ENCODE measurements at regions not wholly inside any gene's neighbourhood (a gene's known extent, or its start where the extent isn't known, plus 50 kb on each side); places are given as distances from the start of the nearest gene placed in this dataset.
A peak's percentile ranks its signal among the peaks of the same experiment; 100 is the strongest.

- H2AFZ ChIP-seq, result no peak overlapping the region
- no peaks in the 10 kb centered on the region for H3F3A ChIP-seq (ENCODE audit: insufficient read depth, low read depth)
- H3K36me3 ChIP-seq (ENCODE audit: low read depth), result no peaks in the 10 kb centered on the region
- CTCF ChIA-PET, result no interaction called here
- no peaks in the 10 kb centered on the region for H3K9me2 ChIP-seq (ENCODE audit: insufficient read depth)
- intact Hi-C loops (cut with micrococcal nuclease; ENCODE audit: unreplicated experiment), result no loop called here
- no peaks in the 10 kb centered on the region for H3K4me1 ChIP-seq (replicated peaks; ENCODE audit: insufficient read depth)
- no peak overlapping the region for H3K4me2 ChIP-seq
- 0 out of 2 replicates have a peak, but pooled peaks cover 4% of the 10 kb centered on the region for H3K27me3 ChIP-seq (ENCODE audit: insufficient read depth, low read depth)
- H3K79me2 ChIP-seq (ENCODE audit: low read depth), result no peaks in the 10 kb centered on the region
- H4K20me1 ChIP-seq (ENCODE audit: insufficient read depth), result no peaks in the 10 kb centered on the region
- TF ChIP-seq CTCF (conservative IDR thresholded peaks at IDR 0.05) (peak; percentile 44; the same call in 1 of the 2 replicates), EZH2 (IDR thresholded peaks at IDR 0.05; ENCODE audit: low read depth) (no peak)
- H3K27ac ChIP-seq, result no peak overlapping the region
- POLR2A ChIA-PET (ENCODE audit: unreplicated experiment), result no interaction called here
- no peak overlapping the region for H3K4me3 ChIP-seq
- no peaks in the 10 kb centered on the region for H3K9me3 ChIP-seq (ENCODE audit: insufficient read depth, low read depth)
- DNase-seq, result no peak
- no TSS peak for BruUV-seq (replicated peaks)
These were observed 119.8 kb upstream of the SPAG17 start for GRCh38 chr1:118304722-118305359.

- no peak overlapping the region for H3K4me3 ChIP-seq
- no peaks in the 10 kb centered on the region for H3K9me3 ChIP-seq (ENCODE audit: insufficient read depth, low read depth)
- no peak overlapping the region for H3K27ac ChIP-seq
- no TSS peak for BruUV-seq (replicated peaks)
- no peaks in the 10 kb centered on the region for H3K27me3 ChIP-seq (ENCODE audit: insufficient read depth, low read depth)
- H3K79me2 ChIP-seq (ENCODE audit: low read depth), result no peaks in the 10 kb centered on the region
- H4K20me1 ChIP-seq (ENCODE audit: insufficient read depth), result no peaks in the 10 kb centered on the region
- H3K9me2 ChIP-seq (ENCODE audit: insufficient read depth), result no peaks in the 10 kb centered on the region
- ChIA-PET CTCF (no interaction called here), POLR2A (ENCODE audit: unreplicated experiment) (no interaction called here)
- no peaks in the 10 kb centered on the region for H3F3A ChIP-seq (ENCODE audit: insufficient read depth, low read depth)
- TF ChIP-seq EZH2 (IDR thresholded peaks at IDR 0.05; ENCODE audit: low read depth), result no peak
- H3K4me1 ChIP-seq (replicated peaks; ENCODE audit: insufficient read depth), result no peaks in the 10 kb centered on the region
- no peaks in the 10 kb centered on the region for H3K36me3 ChIP-seq (ENCODE audit: low read depth)
- intact Hi-C loops (cut with micrococcal nuclease; ENCODE audit: unreplicated experiment), result no loop called here
- no peak overlapping the region for H2AFZ ChIP-seq
- DNase-seq, result no peak
- no peak overlapping the region for H3K4me2 ChIP-seq
These were observed 118.5 kb upstream of the SPAG17 start for GRCh38 chr1:118303534-118303933.

- H3K4me3 ChIP-seq, result no peak overlapping the region
- no peaks in the 10 kb centered on the region for H3F3A ChIP-seq (ENCODE audit: insufficient read depth, low read depth)
- no peak for DNase-seq
- intact Hi-C loops (cut with micrococcal nuclease; ENCODE audit: unreplicated experiment), result no loop called here
- BruUV-seq (replicated peaks), result no TSS peak
- no peaks in the 10 kb centered on the region for H4K20me1 ChIP-seq (ENCODE audit: insufficient read depth)
- no peak for TF ChIP-seq CTCF (conservative IDR thresholded peaks at IDR 0.05)
- no peak for TF ChIP-seq EZH2 (IDR thresholded peaks at IDR 0.05; ENCODE audit: low read depth)
- no peak overlapping the region for H3K27ac ChIP-seq
- no peak overlapping the region for H2AFZ ChIP-seq
- H3K27me3 ChIP-seq (ENCODE audit: insufficient read depth, low read depth), result no peaks in the 10 kb centered on the region
- H3K36me3 ChIP-seq (ENCODE audit: low read depth), result no peaks in the 10 kb centered on the region
- ChIA-PET POLR2A (ENCODE audit: unreplicated experiment) (no interaction called here), CTCF (no interaction called here)
- H3K9me2 ChIP-seq (ENCODE audit: insufficient read depth), result no peaks in the 10 kb centered on the region
- H3K4me2 ChIP-seq, result no peak overlapping the region
- H3K9me3 ChIP-seq (ENCODE audit: insufficient read depth, low read depth), result no peaks in the 10 kb centered on the region
- H3K79me2 ChIP-seq (ENCODE audit: low read depth), result no peaks in the 10 kb centered on the region
- H3K4me1 ChIP-seq (replicated peaks; ENCODE audit: insufficient read depth), result no peaks in the 10 kb centered on the region
These were observed 118.0 kb upstream of the SPAG17 start for GRCh38 chr1:118303064-118303463.

GRCh38 chr1:118302145-118302544 lies 117.1 kb upstream of the SPAG17 start:
- no peaks in the 10 kb centered on the region for H4K20me1 ChIP-seq (ENCODE audit: insufficient read depth)
- H3F3A ChIP-seq (ENCODE audit: insufficient read depth, low read depth), result no peaks in the 10 kb centered on the region
- DNase-seq, result no peak
- no peak overlapping the region for H3K27ac ChIP-seq
- ChIA-PET POLR2A (ENCODE audit: unreplicated experiment) (no interaction called here), CTCF (no interaction called here)
- no peaks in the 10 kb centered on the region for H3K79me2 ChIP-seq (ENCODE audit: low read depth)
- H3K9me2 ChIP-seq (ENCODE audit: insufficient read depth), result no peaks in the 10 kb centered on the region
- no TSS peak for BruUV-seq (replicated peaks)
- H3K27me3 ChIP-seq (ENCODE audit: insufficient read depth, low read depth), result no peaks in the 10 kb centered on the region
- H3K4me1 ChIP-seq (replicated peaks; ENCODE audit: insufficient read depth), result no peaks in the 10 kb centered on the region
- H3K36me3 ChIP-seq (ENCODE audit: low read depth), result no peaks in the 10 kb centered on the region
- H3K9me3 ChIP-seq (ENCODE audit: insufficient read depth, low read depth), result no peaks in the 10 kb centered on the region
- H3K4me2 ChIP-seq, result no peak overlapping the region
- intact Hi-C loops (cut with micrococcal nuclease; ENCODE audit: unreplicated experiment), result no loop called here
- TF ChIP-seq CTCF (conservative IDR thresholded peaks at IDR 0.05), result no peak
- H3K4me3 ChIP-seq, result no peak overlapping the region
- H2AFZ ChIP-seq, result no peak overlapping the region
